HG02884 (cell line): ENCODE measurements at regions not wholly inside any gene's neighbourhood (a gene's known extent, or its start where the extent isn't known, plus 50 kb on each side); places are given as distances from the start of the nearest gene placed in this dataset.

Source experiments
- ATAC-seq: cut with Tn5 transposase; IDR thresholded peaks from one replicate; pipeline ENCODE4 v1.9.1; 2021; ENCODE audit warnings: mild to moderate bottlenecking, moderate library complexity; ENCODE audit not compliant: unreplicated experiment

- ATAC-seq, result no peak
These were observed 282.6 kb upstream of the PPARGC1A start for GRCh38 chr4:24172406-24172805.

GRCh38 chr4:24169956-24170355, 280.1 kb upstream of the PPARGC1A start:
- ATAC-seq, result no peak

GRCh38 chr4:24168658-24169057, 278.8 kb upstream of the PPARGC1A start:
- ATAC-seq, result no peak

GRCh38 chr4:24166501-24166900, 276.7 kb upstream of the PPARGC1A start:
- ATAC-seq, result no peak

- no peak for ATAC-seq
These were observed 274.9 kb upstream of the PPARGC1A start for GRCh38 chr4:24164797-24165196.

- no peak for ATAC-seq
These were observed 274.3 kb upstream of the PPARGC1A start for GRCh38 chr4:24164054-24164693.

GRCh38 chr4:24163314-24163713, 273.5 kb upstream of the PPARGC1A start:
- no peak for ATAC-seq

GRCh38 chr4:24160358-24160757, 270.5 kb upstream of the PPARGC1A start:
- no peak for ATAC-seq

- ATAC-seq, result no peak
These were observed 268.2 kb upstream of the PPARGC1A start for GRCh38 chr4:24158031-24158430.

GRCh38 chr4:24150034-24150433, 260.2 kb upstream of the PPARGC1A start:
- no peak for ATAC-seq

- ATAC-seq, result no peak
These were observed 256.3 kb upstream of the PPARGC1A start for GRCh38 chr4:24146127-24146526.

- ATAC-seq, result no peak
These were observed 255.7 kb upstream of the PPARGC1A start for GRCh38 chr4:24145591-24145990.

- ATAC-seq, result no peak
These were observed 254.5 kb upstream of the PPARGC1A start for GRCh38 chr4:24144381-24144780.

- no peak for ATAC-seq
These were observed 253.9 kb upstream of the PPARGC1A start for GRCh38 chr4:24143741-24144140.

GRCh38 chr4:24141836-24142235, 252.0 kb upstream of the PPARGC1A start:
- no peak for ATAC-seq

- no peak for ATAC-seq
These were observed 251.0 kb upstream of the PPARGC1A start for GRCh38 chr4:24140892-24141291.

GRCh38 chr4:24137671-24138601, 248.1 kb upstream of the PPARGC1A start:
- no peak for ATAC-seq

- ATAC-seq, result no peak
These were observed 242.3 kb upstream of the PPARGC1A start for GRCh38 chr4:24131954-24132673.

GRCh38 chr4:24130637-24131036, 240.8 kb upstream of the PPARGC1A start:
- ATAC-seq, result no peak

- ATAC-seq, result no peak
These were observed 236.9 kb upstream of the PPARGC1A start for GRCh38 chr4:24126776-24127175.

GRCh38 chr4:24121395-24122175, 231.7 kb upstream of the PPARGC1A start:
- no peak for ATAC-seq
